ENCODE measurements at regions not wholly inside any gene's neighbourhood (a gene's known extent, or its start where the extent isn't known, plus 50 kb on each side); places are given as distances from the start of the nearest gene placed in this dataset.
"Not testable (repeated sequence)": the region's sequence is repeated elsewhere in the genome, so short reads cannot be mapped to it uniquely, and the experiment has no call there.

- Histone ChIP-seq H3K4me3 (ENCODE audit: low read depth, low read length) (no peak overlapping the region), H3K9me3 (ENCODE audit: control insufficient read depth, insufficient read depth, low read depth, low read length) (no peaks in the 10 kb centered on the region), H3K4me1 (ENCODE audit: control insufficient read depth, insufficient read depth, low read length) (no peaks in the 10 kb centered on the region), H3K36me3 (ENCODE audit: control insufficient read depth in 2 of 2, insufficient read depth in 1 of 2, low read length in 2 of 2) (no peaks in the 10 kb centered on the region), H3K27ac (ENCODE audit: extremely low read depth, low read depth, low read length) (no peak overlapping the region)
- CTCF ChIA-PET: interaction anchor here (1.5 kb wide), 1 partner anchor 24 kb away, joined by 5 read pairs; no protein-coding TSS in a partner anchor
- POLR2A ChIA-PET: no interaction called here
- no peak for TF ChIP-seq AEBP2 (tag by site-specific recombination; IDR thresholded peaks at IDR 0.05; ENCODE audit: borderline replicate concordance)
- no peak for TF ChIP-seq PRDM6 (tag by site-specific recombination; IDR thresholded peaks at IDR 0.05)
- no peak for TF ChIP-seq ZBTB44 (tag by site-specific recombination; IDR thresholded peaks at IDR 0.05)
- TF ChIP-seq ZNF670 (tag by site-specific recombination; IDR thresholded peaks at IDR 0.05; ENCODE audit: low read depth): no peak
Observed at GRCh38 chr17:20825539-20825938, 217.3 kb downstream of the USP22 start.

- POLR2A ChIA-PET; H3K9me3 ChIP-seq (ENCODE audit: control insufficient read depth, insufficient read depth, low read depth, low read length); CTCF ChIA-PET; H3K36me3 ChIP-seq (ENCODE audit: control insufficient read depth in 2 of 2, insufficient read depth in 1 of 2, low read length in 2 of 2); H3K4me1 ChIP-seq (ENCODE audit: control insufficient read depth, insufficient read depth, low read length); H3K4me3 ChIP-seq (ENCODE audit: low read depth, low read length); H3K27ac ChIP-seq (ENCODE audit: extremely low read depth, low read depth, low read length): not testable (repeated sequence)
Observed at GRCh38 chr17:20840453-20840852, 202.4 kb downstream of the USP22 start.

GRCh38 chr17:20840987-20841865 is 201.6 kb downstream of the USP22 start:
- H3K4me1 ChIP-seq (ENCODE audit: control insufficient read depth, insufficient read depth, low read length); H3K9me3 ChIP-seq (ENCODE audit: control insufficient read depth, insufficient read depth, low read depth, low read length); H3K36me3 ChIP-seq (ENCODE audit: control insufficient read depth in 2 of 2, insufficient read depth in 1 of 2, low read length in 2 of 2); POLR2A ChIA-PET; H3K27ac ChIP-seq (ENCODE audit: extremely low read depth, low read depth, low read length); H3K4me3 ChIP-seq (ENCODE audit: low read depth, low read length): not testable (repeated sequence)
- CTCF ChIA-PET: interaction anchor here (0.9 kb wide), 1 partner anchor 40 kb away, joined by 3 read pairs; no protein-coding TSS in a partner anchor

- H3K27ac ChIP-seq (ENCODE audit: extremely low read depth, low read depth, low read length); H3K9me3 ChIP-seq (ENCODE audit: control insufficient read depth, insufficient read depth, low read depth, low read length); POLR2A ChIA-PET; H3K36me3 ChIP-seq (ENCODE audit: control insufficient read depth in 2 of 2, insufficient read depth in 1 of 2, low read length in 2 of 2); H3K4me3 ChIP-seq (ENCODE audit: low read depth, low read length); H3K4me1 ChIP-seq (ENCODE audit: control insufficient read depth, insufficient read depth, low read length): not testable (repeated sequence)
- CTCF ChIA-PET: interaction anchor here (0.9 kb wide), 1 partner anchor 41 kb away, joined by 3 read pairs; no protein-coding TSS in a partner anchor
Observed at GRCh38 chr17:20842012-20842411, 200.8 kb downstream of the USP22 start.

GRCh38 chr17:20843261-20843660 is 199.6 kb downstream of the USP22 start:
- H3K36me3 ChIP-seq (ENCODE audit: control insufficient read depth in 2 of 2, insufficient read depth in 1 of 2, low read length in 2 of 2); POLR2A ChIA-PET; H3K27ac ChIP-seq (ENCODE audit: extremely low read depth, low read depth, low read length); H3K4me1 ChIP-seq (ENCODE audit: control insufficient read depth, insufficient read depth, low read length); CTCF ChIA-PET; H3K4me3 ChIP-seq (ENCODE audit: low read depth, low read length); H3K9me3 ChIP-seq (ENCODE audit: control insufficient read depth, insufficient read depth, low read depth, low read length): not testable (repeated sequence)

Data from HEK293 (cell line).